ENCODE measurements at regions not wholly inside any gene's neighbourhood (a gene's known extent, or its start where the extent isn't known, plus 50 kb on each side); places are given as distances from the start of the nearest gene placed in this dataset.

- Histone ChIP-seq H3K79me2 (ENCODE audit: low read depth) (no peaks in the 10 kb centered on the region), H3K4me3 (no peak overlapping the region), H3K27me3 (no peaks in the 10 kb centered on the region), H3K4me2 (no peak overlapping the region), H3K9me3 (ENCODE audit: low read depth) (no peaks in the 10 kb centered on the region), H2AFZ (replicated peaks) (no peak overlapping the region), H3F3A (ENCODE audit: low read depth) (no peaks in the 10 kb centered on the region), H3K27ac (no peak overlapping the region), H3K36me3 (no peaks in the 10 kb centered on the region), H3K4me1 (no peaks in the 10 kb centered on the region), H3K9ac (no peak overlapping the region), H4K20me1 (ENCODE audit: low read depth) (no peaks in the 10 kb centered on the region)
- no peak for TF ChIP-seq EZH2phosphoT487 (IDR thresholded peaks at IDR 0.05)
- TF ChIP-seq, protein P1, sequence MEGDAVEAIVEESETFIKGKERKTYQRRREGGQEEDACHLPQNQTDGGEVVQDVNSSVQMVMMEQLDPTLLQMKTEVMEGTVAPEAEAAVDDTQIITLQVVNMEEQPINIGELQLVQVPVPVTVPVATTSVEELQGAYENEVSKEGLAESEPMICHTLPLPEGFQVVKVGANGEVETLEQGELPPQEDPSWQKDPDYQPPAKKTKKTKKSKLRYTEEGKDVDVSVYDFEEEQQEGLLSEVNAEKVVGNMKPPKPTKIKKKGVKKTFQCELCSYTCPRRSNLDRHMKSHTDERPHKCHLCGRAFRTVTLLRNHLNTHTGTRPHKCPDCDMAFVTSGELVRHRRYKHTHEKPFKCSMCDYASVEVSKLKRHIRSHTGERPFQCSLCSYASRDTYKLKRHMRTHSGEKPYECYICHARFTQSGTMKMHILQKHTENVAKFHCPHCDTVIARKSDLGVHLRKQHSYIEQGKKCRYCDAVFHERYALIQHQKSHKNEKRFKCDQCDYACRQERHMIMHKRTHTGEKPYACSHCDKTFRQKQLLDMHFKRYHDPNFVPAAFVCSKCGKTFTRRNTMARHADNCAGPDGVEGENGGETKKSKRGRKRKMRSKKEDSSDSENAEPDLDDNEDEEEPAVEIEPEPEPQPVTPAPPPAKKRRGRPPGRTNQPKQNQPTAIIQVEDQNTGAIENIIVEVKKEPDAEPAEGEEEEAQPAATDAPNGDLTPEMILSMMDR (IDR thresholded peaks at IDR 0.05): no peak
- TF ChIP-seq EZH2 (IDR thresholded peaks at IDR 0.05): no peak
- Mint-ChIP-seq H3K9me3 (peaks cover 2% of the 10 kb centered on the region), H3K4me3 (no peak overlapping the region), H3K27ac (no peak overlapping the region), H3K4me1 (no peaks in the 10 kb centered on the region), H3K27me3 (ENCODE audit: insufficient read depth, low read depth) (no peaks in the 10 kb centered on the region), H3K36me3 (no peaks in the 10 kb centered on the region)
- DNase-seq (ENCODE audit: low spot score): no peak
Observed at GRCh38 chr5:42020788-42021530, 95.9 kb downstream of the FBXO4 start.

GRCh38 chr5:42021923-42022322 lies 96.8 kb downstream of the FBXO4 start:
- no peaks in the 10 kb centered on the region for H3K36me3 Mint-ChIP-seq
- no peaks in the 10 kb centered on the region for H3K79me2 ChIP-seq (ENCODE audit: low read depth)
- no peak overlapping the region for H3K4me3 ChIP-seq
- no peak overlapping the region for H3K27ac Mint-ChIP-seq
- H3K27ac ChIP-seq: no peak overlapping the region
- H3K4me1 Mint-ChIP-seq: no peaks in the 10 kb centered on the region
- no peaks in the 10 kb centered on the region for H3K27me3 Mint-ChIP-seq (ENCODE audit: insufficient read depth, low read depth)
- no peak for DNase-seq (ENCODE audit: low spot score)
- H3K9me3 Mint-ChIP-seq: peaks cover 2% of the 10 kb centered on the region
- no peak overlapping the region for H3K4me3 Mint-ChIP-seq
- H2AFZ ChIP-seq (replicated peaks): no peak overlapping the region
- no peaks in the 10 kb centered on the region for H3K27me3 ChIP-seq
- no peaks in the 10 kb centered on the region for H3K9me3 ChIP-seq (ENCODE audit: low read depth)
- H3K36me3 ChIP-seq: no peaks in the 10 kb centered on the region
- TF ChIP-seq, protein P1 (IDR thresholded peaks at IDR 0.05): no peak
- TF ChIP-seq EZH2phosphoT487 (IDR thresholded peaks at IDR 0.05) (no peak), EZH2 (IDR thresholded peaks at IDR 0.05) (no peak)
- no peaks in the 10 kb centered on the region for H4K20me1 ChIP-seq (ENCODE audit: low read depth)
- H3F3A ChIP-seq (ENCODE audit: low read depth): no peaks in the 10 kb centered on the region
- no peaks in the 10 kb centered on the region for H3K4me1 ChIP-seq
- no peak overlapping the region for H3K9ac ChIP-seq
- H3K4me2 ChIP-seq: no peak overlapping the region

DNA sequence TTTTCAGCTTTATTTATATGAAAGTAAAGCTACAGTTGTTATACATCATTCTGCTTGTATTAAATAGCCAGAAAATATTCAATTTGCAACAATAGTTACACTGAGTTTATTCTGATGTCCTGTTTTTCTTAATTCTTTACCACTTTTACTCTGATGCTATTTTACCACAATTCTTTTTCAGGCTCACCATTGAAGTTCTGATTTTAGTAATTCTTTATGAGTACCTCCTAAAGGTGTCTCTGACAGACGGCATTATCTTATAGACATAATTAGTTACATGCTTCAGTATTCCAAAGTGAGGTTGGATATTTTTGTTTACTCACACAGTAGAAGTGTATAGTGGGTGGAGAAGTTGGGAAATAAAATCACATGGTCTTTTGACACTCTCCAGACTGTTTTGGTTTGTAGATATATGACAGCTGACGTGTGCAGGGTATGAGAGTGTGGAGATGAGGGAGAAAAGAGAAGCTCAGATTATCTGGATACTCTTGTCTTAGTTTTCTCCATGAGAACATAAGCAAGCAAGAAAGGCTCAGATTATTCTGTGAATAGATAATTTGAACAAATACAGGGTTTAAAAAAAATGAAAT lies 97.4 kb downstream of the FBXO4 start:
- Mint-ChIP-seq H3K9me3 (peaks cover 2% of the 10 kb centered on the region), H3K4me3 (no peak overlapping the region), H3K4me1 (no peaks in the 10 kb centered on the region), H3K27ac (no peak overlapping the region), H3K36me3 (no peaks in the 10 kb centered on the region), H3K27me3 (ENCODE audit: insufficient read depth, low read depth) (no peaks in the 10 kb centered on the region)
- Histone ChIP-seq H3K9me3 (ENCODE audit: low read depth) (no peaks in the 10 kb centered on the region), H3K36me3 (no peaks in the 10 kb centered on the region), H3K27ac (no peak overlapping the region), H3K4me1 (no peaks in the 10 kb centered on the region), H3K9ac (no peak overlapping the region), H3K79me2 (ENCODE audit: low read depth) (no peaks in the 10 kb centered on the region), H4K20me1 (ENCODE audit: low read depth) (no peaks in the 10 kb centered on the region), H3K4me2 (no peak overlapping the region), H3K27me3 (no peaks in the 10 kb centered on the region), H3K4me3 (no peak overlapping the region), H2AFZ (replicated peaks) (no peak overlapping the region), H3F3A (ENCODE audit: low read depth) (no peaks in the 10 kb centered on the region)
- TF ChIP-seq, protein P1 (IDR thresholded peaks at IDR 0.05): no peak
- no peak for TF ChIP-seq EZH2phosphoT487 (IDR thresholded peaks at IDR 0.05)
- no peak for TF ChIP-seq EZH2 (IDR thresholded peaks at IDR 0.05)
- no peak for DNase-seq (ENCODE audit: low spot score)
